ENCODE measurements at regions not wholly inside any gene's neighbourhood (a gene's known extent, or its start where the extent isn't known, plus 50 kb on each side); places are given as distances from the start of the nearest gene placed in this dataset.

DNA sequence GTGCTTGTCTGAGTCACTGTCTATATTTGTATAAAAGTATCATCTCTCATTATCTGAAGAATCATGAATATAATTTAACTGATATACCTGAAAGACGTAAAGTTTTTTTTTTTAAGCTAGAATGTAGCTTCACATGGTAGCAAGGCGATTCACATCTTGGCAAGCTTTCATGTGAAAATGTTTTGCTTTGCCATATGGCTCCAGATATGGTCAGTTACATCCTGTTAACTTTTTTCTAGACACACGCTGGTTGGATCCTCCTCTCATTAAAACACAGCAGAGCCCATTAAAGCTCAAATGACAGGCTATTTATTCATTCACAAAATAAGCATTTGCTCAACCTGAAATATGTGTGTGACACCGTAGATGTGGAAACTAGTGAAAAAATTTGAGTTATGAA is 412.8 kb downstream of the KIF2B start:
- no peak overlapping the region for H3K27ac Mint-ChIP-seq

DNA sequence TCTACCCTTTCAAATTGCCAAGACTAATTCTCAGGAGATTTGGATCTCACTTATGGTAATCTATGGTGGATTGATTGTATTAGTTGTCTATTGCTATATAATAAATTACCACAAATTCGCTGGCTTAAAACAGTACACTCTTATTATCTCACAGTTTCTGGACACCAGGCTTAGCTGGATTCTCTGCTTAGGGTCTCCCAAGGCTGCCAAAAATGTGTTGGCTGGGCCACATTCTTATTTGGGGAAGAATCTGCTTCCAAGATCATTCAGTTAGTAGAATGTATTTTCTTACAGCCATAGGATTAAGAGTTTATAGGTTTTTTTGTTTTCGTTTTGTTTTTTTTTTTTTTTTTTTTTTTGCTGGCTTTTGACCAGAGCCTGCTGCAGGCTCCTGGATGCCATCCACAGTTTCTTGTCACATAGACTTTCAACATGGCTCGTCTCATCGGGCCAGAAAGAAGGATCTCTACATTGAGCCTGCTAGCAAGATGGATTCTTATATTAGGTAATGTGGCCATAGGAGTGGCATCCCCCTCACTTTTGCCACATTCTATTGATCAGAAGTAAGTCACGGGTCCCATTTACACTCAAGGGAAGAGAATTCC is 415.3 kb downstream of the KIF2B start:
- ChIA-PET POLR2A (no interaction called here), CTCF (no interaction called here)
- Mint-ChIP-seq H3K27me3 (ENCODE audit: low read depth) (no peaks in the 10 kb centered on the region), H3K27ac (no peak overlapping the region), H3K4me3 (no peak overlapping the region), H3K36me3 (ENCODE audit: low read depth) (no peaks in the 10 kb centered on the region), H3K4me1 (ENCODE audit: low read depth) (no peaks in the 10 kb centered on the region), H3K9me3 (ENCODE audit: insufficient read depth) (peaks cover 8% of the 10 kb centered on the region)
- DNase-seq (no peak), ATAC-seq (no peak)

More for the DNA sequence above, 412.8 kb downstream of the KIF2B start:
- no peak for ATAC-seq
- no peak for DNase-seq
- H3K36me3 Mint-ChIP-seq (ENCODE audit: low read depth) = no peaks in the 10 kb centered on the region
- no peaks in the 10 kb centered on the region for H3K27me3 Mint-ChIP-seq (ENCODE audit: low read depth)
- H3K4me1 Mint-ChIP-seq (ENCODE audit: low read depth) = no peaks in the 10 kb centered on the region
- ChIA-PET POLR2A (no interaction called here), CTCF (no interaction called here)
- no peak overlapping the region for H3K4me3 Mint-ChIP-seq
- H3K9me3 Mint-ChIP-seq (ENCODE audit: insufficient read depth) = peaks cover 8% of the 10 kb centered on the region

DNA sequence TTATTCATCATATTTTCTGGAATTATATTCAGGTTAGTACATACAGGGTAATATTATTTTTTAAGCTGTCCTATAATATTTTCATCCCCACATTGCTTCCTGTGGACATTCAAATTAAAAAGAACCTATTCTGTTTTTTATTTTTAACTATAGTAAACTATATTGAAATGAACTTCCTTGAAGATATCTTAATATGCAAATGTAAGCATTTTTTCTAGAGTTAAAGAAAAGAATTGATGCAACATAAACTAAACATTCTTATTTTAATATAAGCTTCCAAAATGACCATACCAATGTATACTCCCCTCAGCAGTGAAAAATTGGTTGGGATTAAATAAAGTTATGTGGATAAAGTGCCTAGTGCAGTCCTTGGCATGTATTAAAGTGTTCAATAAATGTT is 416.6 kb downstream of the KIF2B start:
- Mint-ChIP-seq H3K4me3 (no peak overlapping the region), H3K27ac (no peak overlapping the region), H3K27me3 (ENCODE audit: low read depth) (no peaks in the 10 kb centered on the region), H3K9me3 (ENCODE audit: insufficient read depth) (peaks cover 15% of the 10 kb centered on the region), H3K36me3 (ENCODE audit: low read depth) (no peaks in the 10 kb centered on the region), H3K4me1 (ENCODE audit: low read depth) (no peaks in the 10 kb centered on the region)
- DNase-seq = no peak
- ChIA-PET POLR2A (no interaction called here), CTCF (no interaction called here)
- no peak for ATAC-seq

DNA sequence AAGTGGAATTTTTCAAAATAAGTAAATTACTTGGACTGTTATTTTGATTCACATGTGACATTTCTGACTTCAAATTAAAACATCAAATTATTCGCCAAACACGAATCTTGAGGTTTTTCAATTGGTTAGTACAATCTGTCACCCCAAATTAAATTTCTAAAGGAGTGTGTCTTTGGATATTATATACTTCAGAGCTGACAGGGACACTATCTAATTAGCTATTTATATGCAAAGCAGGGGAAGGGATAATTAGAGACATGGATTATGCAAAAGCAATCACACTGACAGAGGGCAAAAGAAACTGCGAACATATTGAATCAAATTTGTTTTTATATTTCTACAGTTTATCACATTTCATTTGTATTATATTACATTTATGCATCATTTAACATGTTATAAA is 433.0 kb downstream of the KIF2B start:
- Mint-ChIP-seq H3K27ac (no peak overlapping the region), H3K9me3 (ENCODE audit: insufficient read depth) (no peaks in the 10 kb centered on the region), H3K4me1 (ENCODE audit: low read depth) (no peaks in the 10 kb centered on the region), H3K4me3 (no peak overlapping the region), H3K27me3 (ENCODE audit: low read depth) (no peaks in the 10 kb centered on the region), H3K36me3 (ENCODE audit: low read depth) (no peaks in the 10 kb centered on the region)
- ChIA-PET POLR2A (no interaction called here), CTCF (no interaction called here)
- DNase-seq (no peak), ATAC-seq (no peak)

DNA sequence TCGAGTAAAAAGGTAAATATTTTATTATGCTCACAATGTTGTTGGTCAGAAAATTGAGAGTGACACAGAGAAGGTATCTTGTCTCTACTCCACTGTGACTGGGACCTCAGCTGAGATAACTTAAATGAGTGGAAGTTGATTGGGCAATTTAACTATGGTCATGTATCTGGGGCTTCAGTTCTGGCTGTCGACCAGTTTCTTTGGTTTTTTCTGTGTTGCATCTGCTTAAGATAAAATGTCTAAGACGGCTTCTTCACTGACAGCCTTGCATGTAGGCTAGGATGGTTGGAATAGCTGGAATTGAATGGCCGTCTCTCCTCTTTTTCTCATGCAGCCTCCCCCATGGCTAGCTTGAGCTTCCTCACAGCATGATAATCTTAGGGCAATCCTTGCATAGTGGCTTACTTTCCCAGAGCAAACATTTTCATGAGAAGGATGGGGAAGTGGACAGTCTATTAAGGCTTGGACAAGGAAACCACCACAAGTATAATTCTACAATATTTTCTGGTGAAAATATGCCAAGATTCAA is 433.7 kb downstream of the KIF2B start:
- Mint-ChIP-seq H3K27me3 (ENCODE audit: low read depth) (no peaks in the 10 kb centered on the region), H3K4me3 (no peak overlapping the region), H3K36me3 (ENCODE audit: low read depth) (no peaks in the 10 kb centered on the region), H3K27ac (no peak overlapping the region), H3K9me3 (ENCODE audit: insufficient read depth) (no peaks in the 10 kb centered on the region), H3K4me1 (ENCODE audit: low read depth) (no peaks in the 10 kb centered on the region)
- CTCF ChIA-PET = no interaction called here
- ATAC-seq = no peak
- POLR2A ChIA-PET = no interaction called here
- no peak for DNase-seq

DNA sequence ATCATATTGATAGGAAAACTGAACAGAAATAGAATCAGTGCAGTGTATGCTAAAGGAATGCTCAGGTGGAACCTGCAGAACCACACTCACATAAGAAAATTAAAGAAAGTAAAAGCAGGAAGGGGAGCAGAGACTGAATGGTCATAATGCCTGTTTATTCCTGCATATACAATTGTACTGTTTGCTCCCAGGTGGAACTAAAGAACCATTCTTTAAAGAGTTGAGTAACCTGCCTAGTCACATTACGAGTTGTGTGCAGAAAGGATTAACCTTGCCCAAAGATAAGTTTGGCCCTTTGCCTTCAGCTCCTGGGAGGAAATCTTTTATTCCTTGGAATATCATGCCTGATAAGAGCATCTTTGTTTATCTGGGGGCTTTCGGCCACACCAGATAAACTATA is 434.7 kb downstream of the KIF2B start:
- POLR2A ChIA-PET = no interaction called here
- H3K9me3 Mint-ChIP-seq (ENCODE audit: insufficient read depth) = no peaks in the 10 kb centered on the region
- CTCF ChIA-PET = no interaction called here
- ATAC-seq (no peak), DNase-seq (no peak)
- H3K27me3 Mint-ChIP-seq (ENCODE audit: low read depth) = no peaks in the 10 kb centered on the region
- no peak overlapping the region for H3K27ac Mint-ChIP-seq
- no peaks in the 10 kb centered on the region for H3K4me1 Mint-ChIP-seq (ENCODE audit: low read depth)
- H3K36me3 Mint-ChIP-seq (ENCODE audit: low read depth) = no peaks in the 10 kb centered on the region
- no peak overlapping the region for H3K4me3 Mint-ChIP-seq

DNA sequence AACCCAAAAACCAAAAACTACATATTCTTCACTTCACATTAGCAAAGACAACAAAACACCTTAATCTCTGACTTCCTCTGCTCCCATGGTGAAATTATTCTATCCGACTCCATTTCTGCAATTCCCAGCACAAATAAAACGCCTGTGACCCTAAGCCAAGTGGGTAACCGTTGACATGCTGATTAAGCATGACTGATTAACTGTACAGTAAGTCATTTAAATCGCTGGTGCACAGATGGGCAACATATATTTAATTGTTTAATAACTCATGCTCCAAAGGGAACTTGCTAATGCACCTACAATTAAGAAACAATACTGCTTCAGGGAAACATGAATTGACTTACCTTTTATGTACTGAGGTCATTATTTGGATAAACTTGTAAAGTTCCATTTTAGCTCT is 436.7 kb downstream of the KIF2B start:
- Mint-ChIP-seq H3K27ac (no peak overlapping the region), H3K9me3 (ENCODE audit: insufficient read depth) (peaks cover 2% of the 10 kb centered on the region), H3K4me3 (no peak overlapping the region), H3K27me3 (ENCODE audit: low read depth) (no peaks in the 10 kb centered on the region), H3K4me1 (ENCODE audit: low read depth) (no peaks in the 10 kb centered on the region), H3K36me3 (ENCODE audit: low read depth) (no peaks in the 10 kb centered on the region)
- ChIA-PET CTCF (no interaction called here), POLR2A (no interaction called here)
- ATAC-seq = no peak
- no peak for DNase-seq

DNA sequence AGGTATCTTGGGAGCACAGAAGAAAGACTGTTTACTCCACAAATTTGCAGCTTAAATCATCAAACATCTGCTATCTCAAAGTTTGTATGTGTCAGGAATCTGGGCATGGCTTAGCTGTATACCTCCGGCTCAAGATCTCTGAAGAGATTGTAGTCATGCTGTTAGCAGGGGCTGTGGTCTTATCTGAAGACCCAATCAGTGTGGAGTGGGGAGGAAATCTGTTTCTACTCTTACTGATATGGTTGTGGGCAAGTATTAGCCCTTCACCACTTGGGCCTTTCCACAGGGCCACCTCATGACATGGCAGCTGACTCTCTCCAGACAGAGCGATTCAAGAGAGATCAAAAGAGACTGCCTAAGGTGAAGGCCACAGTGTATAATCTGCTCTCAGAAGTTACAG is 438.7 kb downstream of the KIF2B start:
- no peak overlapping the region for H3K4me3 Mint-ChIP-seq
- no peaks in the 10 kb centered on the region for H3K4me1 Mint-ChIP-seq (ENCODE audit: low read depth)
- no peak for DNase-seq
- H3K27me3 Mint-ChIP-seq (ENCODE audit: low read depth) = no peaks in the 10 kb centered on the region
- H3K27ac Mint-ChIP-seq = no peak overlapping the region
- ChIA-PET CTCF (no interaction called here), POLR2A (no interaction called here)
- H3K36me3 Mint-ChIP-seq (ENCODE audit: low read depth) = no peaks in the 10 kb centered on the region
- peaks cover 4% of the 10 kb centered on the region for H3K9me3 Mint-ChIP-seq (ENCODE audit: insufficient read depth)
- no peak for ATAC-seq

DNA sequence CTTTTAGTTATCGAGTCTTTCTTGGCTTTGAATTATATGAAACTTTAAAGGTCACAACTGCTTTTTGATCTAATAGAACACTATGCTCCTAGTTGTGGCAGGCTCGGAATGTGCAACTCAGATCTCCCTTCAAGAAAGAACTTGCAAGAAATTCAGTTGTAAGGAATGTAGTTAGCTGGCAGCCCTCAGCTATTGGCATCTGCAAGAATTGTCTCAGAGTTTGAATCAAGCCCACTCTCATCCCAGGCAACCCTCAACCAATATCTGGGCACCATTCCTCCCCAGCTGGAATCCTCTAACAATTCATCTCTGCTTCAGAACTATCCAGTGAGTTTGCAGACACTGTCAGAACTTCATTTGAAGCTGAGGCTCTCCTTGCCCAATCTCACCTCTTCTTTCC is 447.2 kb downstream of the KIF2B start:
- DNase-seq (no peak), ATAC-seq (no peak)
- Mint-ChIP-seq H3K27ac (no peak overlapping the region), H3K27me3 (ENCODE audit: low read depth) (no peaks in the 10 kb centered on the region), H3K9me3 (ENCODE audit: insufficient read depth) (peaks cover 15% of the 10 kb centered on the region), H3K4me3 (no peak overlapping the region), H3K4me1 (ENCODE audit: low read depth) (no peaks in the 10 kb centered on the region), H3K36me3 (ENCODE audit: low read depth) (no peaks in the 10 kb centered on the region)
- POLR2A ChIA-PET = no interaction called here
- CTCF ChIA-PET = no interaction called here

DNA sequence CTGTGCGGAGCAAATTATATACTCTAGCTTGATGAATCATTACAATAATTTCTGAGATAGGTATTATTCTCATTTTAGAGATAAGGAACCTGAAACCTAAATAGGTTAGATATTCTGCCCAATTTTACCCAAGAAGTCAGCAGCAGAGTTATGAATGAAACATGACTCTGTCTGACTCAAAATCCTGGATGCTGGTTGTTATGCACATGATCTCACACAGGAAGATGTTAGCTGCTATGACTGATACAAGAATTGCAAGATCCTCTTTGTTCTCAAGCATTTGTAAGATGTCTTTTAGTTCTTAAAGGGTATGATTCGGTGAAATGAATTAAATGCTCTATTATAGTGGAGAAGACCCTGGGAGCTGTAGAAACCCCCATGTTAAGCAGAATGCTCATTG is 447.8 kb downstream of the KIF2B start:
- Mint-ChIP-seq H3K9me3 (ENCODE audit: insufficient read depth) (peaks cover 15% of the 10 kb centered on the region), H3K4me1 (ENCODE audit: low read depth) (no peaks in the 10 kb centered on the region), H3K36me3 (ENCODE audit: low read depth) (no peaks in the 10 kb centered on the region), H3K27me3 (ENCODE audit: low read depth) (no peaks in the 10 kb centered on the region), H3K4me3 (no peak overlapping the region), H3K27ac (no peak overlapping the region)
- ChIA-PET POLR2A (no interaction called here), CTCF (no interaction called here)
- no peak for ATAC-seq
- no peak for DNase-seq

DNA sequence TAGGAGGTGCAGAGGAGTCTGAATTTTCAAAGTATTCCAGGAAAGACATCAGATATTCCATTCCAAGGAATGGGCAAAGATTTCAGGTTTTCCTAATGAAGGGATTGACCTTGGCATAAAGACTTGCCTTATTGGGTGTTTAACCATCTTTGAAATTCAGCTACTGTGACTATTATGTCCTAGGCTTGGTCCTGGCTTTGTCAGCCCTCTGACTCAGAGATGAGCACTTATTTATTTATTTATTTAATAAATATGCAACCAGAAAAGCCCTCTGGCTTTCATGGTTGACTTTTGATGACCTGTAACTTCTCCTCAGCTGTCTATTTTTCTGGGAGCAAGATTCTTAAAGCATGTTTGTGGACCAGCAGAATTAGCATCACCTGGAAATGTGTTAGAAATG is 455.1 kb downstream of the KIF2B start:
- no peak for DNase-seq
- Mint-ChIP-seq H3K4me1 (ENCODE audit: low read depth) (no peaks in the 10 kb centered on the region), H3K9me3 (ENCODE audit: insufficient read depth) (no peaks in the 10 kb centered on the region), H3K27me3 (ENCODE audit: low read depth) (no peaks in the 10 kb centered on the region), H3K27ac (no peak overlapping the region), H3K4me3 (no peak overlapping the region), H3K36me3 (ENCODE audit: low read depth) (no peaks in the 10 kb centered on the region)
- no peak for ATAC-seq
- ChIA-PET POLR2A (no interaction called here), CTCF (no interaction called here)

DNA sequence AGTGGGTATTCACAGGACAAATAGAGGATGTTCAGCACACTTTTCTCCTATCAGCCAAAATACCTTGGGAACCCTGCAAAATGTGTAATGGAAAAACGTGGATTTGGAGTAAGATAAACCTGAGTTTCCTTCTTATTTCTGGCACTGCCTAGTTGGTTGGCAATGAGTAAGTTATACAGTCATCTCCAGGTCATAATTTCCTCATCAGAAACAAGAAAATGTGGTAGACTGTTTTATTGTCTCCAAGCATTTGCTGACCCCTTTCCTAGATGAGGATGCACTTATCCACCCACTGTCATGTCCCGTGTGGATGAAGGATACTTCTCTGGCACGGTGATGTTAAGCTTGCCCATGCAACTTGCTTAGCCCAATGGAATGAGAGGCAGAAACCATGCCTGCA is 458.0 kb downstream of the KIF2B start:
- no peak for ATAC-seq
- H3K4me3 Mint-ChIP-seq = no peak overlapping the region
- CTCF ChIA-PET = no interaction called here

DNA sequence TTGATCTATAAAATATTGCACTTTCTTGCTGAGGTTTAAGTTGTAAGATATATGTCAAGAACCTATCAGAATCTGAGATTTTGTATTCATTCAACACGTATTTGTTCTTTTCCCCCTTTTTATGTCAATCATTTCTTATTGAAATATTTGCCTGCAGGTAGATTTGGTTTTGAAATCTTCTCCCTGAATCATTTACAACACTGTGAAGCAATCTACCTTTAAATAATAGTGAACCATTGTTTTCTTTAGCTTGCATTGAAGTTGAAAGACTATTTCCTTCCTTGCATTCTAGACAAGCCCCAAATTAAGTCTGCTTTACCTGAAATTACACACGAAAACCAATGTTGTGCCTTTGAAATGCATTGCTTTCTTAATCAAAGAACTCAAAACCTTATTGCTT is 460.2 kb downstream of the KIF2B start:
- ChIA-PET CTCF (no interaction called here), POLR2A (no interaction called here)
- Mint-ChIP-seq H3K27ac (no peak overlapping the region), H3K4me3 (no peak overlapping the region), H3K4me1 (ENCODE audit: low read depth) (no peaks in the 10 kb centered on the region), H3K9me3 (ENCODE audit: insufficient read depth) (peaks cover 8% of the 10 kb centered on the region), H3K27me3 (ENCODE audit: low read depth) (no peaks in the 10 kb centered on the region), H3K36me3 (ENCODE audit: low read depth) (no peaks in the 10 kb centered on the region)
- DNase-seq = no peak
- ATAC-seq = no peak

More for the DNA sequence above, 458.0 kb downstream of the KIF2B start:
- Mint-ChIP-seq H3K4me1 (ENCODE audit: low read depth) (no peaks in the 10 kb centered on the region), H3K27me3 (ENCODE audit: low read depth) (no peaks in the 10 kb centered on the region), H3K36me3 (ENCODE audit: low read depth) (no peaks in the 10 kb centered on the region), H3K27ac (no peak overlapping the region), H3K9me3 (ENCODE audit: insufficient read depth) (no peaks in the 10 kb centered on the region)
- no peak for DNase-seq
- POLR2A ChIA-PET = no interaction called here
